ENCODE measurements at regions not wholly inside any gene's neighbourhood (a gene's known extent, or its start where the extent isn't known, plus 50 kb on each side); places are given as distances from the start of the nearest gene placed in this dataset.

DNA sequence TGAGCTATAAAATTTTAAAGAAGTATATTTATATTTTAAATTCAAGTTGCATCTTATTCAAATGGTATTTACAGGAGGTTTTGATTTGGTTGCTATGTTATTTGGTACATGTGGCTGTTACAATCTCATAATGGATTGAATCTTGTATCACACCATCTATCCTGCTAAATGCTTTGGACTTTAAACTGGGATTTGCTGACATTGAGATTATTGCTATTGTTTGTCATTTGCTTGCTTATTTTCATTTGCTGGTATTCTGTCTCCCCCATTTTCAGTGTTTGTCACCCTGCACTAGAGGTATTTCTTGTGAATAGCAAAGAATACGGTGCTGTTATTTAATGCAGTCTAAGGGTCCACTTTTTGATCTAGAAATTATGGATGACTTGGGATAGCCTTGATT, 171.1 kb downstream of the SH2D4B start:
- TF ChIP-seq POLR2A (IDR thresholded peaks at IDR 0.05): no peak
- TF ChIP-seq, protein P1, sequence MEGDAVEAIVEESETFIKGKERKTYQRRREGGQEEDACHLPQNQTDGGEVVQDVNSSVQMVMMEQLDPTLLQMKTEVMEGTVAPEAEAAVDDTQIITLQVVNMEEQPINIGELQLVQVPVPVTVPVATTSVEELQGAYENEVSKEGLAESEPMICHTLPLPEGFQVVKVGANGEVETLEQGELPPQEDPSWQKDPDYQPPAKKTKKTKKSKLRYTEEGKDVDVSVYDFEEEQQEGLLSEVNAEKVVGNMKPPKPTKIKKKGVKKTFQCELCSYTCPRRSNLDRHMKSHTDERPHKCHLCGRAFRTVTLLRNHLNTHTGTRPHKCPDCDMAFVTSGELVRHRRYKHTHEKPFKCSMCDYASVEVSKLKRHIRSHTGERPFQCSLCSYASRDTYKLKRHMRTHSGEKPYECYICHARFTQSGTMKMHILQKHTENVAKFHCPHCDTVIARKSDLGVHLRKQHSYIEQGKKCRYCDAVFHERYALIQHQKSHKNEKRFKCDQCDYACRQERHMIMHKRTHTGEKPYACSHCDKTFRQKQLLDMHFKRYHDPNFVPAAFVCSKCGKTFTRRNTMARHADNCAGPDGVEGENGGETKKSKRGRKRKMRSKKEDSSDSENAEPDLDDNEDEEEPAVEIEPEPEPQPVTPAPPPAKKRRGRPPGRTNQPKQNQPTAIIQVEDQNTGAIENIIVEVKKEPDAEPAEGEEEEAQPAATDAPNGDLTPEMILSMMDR (IDR thresholded peaks at IDR 0.05): no peak

All from lower leg skin (tissue), 3 donors.